ENCODE measurements at regions not wholly inside any gene's neighbourhood (a gene's known extent, or its start where the extent isn't known, plus 50 kb on each side); places are given as distances from the start of the nearest gene placed in this dataset.
A peak's percentile ranks its signal among the peaks of the same experiment; 100 is the strongest.

DNA sequence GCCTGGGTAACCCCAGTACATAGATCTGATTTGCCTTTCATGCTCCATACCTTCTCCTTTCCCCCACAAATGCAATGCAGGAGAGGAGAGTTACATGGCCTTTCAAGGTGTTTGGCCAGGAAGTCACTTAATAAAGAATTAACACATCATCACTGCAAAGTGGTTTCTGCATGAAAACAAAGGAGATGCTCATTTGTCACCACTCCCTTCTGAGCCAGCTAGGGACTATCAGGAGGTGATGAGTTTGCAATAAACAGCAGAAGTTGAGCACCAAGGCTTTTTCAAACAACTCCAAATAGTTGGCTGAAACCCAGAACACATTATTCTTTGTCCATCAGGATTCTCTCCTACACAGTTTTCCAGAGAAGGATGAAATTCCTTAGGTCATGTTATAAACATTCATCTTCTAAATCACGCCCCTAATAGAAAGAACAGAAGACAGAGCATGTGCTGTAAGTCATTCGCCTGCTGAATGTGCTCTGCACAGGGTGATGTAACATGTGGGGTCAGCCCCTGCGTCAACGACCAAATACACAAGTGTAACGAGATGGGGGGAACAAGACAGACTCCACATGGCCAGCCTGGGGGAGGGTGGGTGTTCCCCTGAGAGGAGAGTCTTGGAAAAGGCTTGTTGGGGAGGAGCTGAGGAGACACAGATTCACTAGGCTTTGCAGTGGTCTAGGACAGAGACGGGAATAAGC, 87.3 kb upstream of the RMDN2 start:
- peak; percentile 83 for DNase-seq (ENCODE audit: low spot score)

DNA sequence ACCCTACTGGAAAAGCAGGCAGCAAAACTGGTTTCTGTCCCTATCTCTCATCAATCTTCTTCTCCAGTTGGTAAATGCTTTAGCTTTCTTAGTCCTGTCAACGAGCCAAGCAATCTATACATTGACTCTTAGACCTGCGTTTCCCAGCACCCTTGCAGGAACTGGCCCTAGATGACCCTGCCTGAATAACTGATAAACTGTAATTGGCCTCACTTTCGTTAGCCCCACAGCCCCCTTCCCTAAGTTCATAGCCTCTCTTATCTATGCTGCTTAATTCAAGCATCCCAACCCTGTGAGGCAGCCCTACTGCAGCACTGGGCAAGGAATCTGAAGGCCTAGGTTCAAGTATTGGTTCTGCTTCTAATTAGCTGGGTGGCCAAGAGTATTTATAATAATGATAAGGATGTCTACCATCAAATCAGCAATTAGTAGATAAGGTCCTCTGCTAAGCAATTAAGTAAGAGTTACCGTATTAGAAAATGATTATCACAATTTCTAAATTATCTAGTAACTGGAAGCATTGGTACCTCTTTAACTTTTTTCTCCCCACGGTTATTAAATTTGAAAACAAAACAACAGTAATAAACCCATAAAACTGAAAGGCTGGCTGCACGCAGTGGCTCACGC, 86.4 kb upstream of the RMDN2 start:
- no peak for DNase-seq (ENCODE audit: low spot score)

DNA sequence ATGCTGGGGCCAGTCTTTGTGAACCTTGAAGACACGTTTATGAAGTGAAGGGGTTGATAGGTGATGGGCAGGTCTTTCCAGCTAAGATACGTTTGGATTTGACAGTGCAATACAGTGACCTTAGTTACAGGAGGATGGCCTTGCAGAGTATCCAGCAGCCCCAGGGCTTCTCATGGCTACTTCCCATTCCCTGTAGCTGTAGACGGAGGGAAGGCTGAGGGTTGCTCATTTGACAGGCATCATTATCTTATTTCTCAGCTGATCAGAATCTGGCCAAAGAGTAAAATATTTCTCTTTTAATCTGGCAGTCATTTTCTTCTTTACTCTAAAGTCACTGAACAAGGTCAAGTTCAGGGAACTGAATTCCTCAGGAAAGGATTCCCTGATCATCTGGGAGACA, 85.1 kb upstream of the RMDN2 start:
- no peak for DNase-seq (ENCODE audit: low spot score)

DNA sequence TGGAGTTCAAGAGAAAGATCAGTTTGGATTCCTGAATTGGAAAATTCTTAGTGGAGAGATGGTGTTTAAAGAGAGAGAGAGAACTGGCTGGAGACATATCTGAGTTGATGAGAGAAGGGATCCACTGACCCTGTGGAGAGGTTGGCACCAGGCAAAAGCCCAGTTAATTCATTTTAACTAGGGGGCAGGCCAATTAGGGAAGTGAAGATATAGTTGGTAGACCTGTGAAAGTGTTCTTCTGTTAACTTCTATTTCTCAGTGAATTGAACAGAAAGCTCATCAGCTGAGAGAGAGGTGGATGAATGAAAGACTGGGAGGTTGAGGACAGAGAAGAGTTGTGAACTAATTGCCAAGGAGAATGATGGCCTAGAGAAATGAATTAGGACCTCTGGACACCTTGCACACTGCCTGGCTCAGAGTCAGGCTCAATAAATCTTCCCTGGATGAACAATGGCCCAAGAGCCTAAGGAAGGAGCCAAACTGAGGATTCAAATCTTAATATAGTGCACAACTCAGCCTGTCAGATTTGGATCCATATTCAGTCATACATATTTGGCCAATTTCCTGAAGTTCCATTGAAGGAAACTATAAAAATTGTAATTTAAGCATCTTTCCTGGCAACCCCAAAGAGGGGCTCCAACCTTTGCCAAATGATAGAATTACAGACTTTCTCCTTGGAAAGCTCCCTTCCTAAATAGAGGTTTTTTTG, 82.2 kb upstream of the RMDN2 start:
- no peak for DNase-seq (ENCODE audit: low spot score)

DNA sequence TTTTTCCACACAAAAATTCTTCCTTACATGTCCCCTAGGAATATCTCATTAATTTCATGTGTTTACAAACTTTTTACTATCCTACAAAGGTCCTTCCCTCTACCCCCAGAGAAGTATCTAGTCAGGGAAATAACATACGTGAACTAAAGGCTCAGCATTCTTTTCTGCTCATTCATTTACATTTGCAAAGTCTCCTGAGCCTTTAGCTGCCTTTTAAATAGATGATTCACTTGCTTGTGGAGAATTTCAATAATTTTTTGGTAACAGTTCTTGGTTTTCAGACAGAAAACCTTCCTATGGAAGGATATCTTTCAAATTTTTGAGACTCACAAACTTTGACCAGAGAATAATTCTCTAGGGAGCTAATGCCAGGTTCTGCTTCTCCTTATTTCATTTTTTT, 81.5 kb upstream of the RMDN2 start:
- peak; percentile 26 for DNase-seq (ENCODE audit: low spot score)

DNA sequence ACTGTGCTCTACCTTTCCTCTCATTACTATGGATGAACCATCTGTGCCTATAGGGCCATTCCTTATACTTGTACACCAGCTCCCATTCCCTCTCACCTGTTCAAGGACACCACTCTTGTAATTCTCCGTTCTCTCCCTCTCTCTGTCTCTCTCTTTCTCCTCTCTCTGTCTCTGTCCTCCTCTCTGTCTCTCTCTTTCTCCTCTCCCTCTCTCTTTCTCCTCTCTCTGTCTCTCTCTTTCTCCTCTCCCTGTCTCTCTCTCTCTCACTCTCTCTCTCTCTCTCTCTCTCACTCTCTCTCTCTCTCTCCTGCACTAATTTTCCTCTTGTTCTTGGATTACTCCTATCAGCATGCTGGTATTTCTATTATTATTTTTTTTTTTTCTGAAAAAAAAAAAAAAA, 78.9 kb upstream of the RMDN2 start:
- no peak for DNase-seq (ENCODE audit: low spot score)

DNA sequence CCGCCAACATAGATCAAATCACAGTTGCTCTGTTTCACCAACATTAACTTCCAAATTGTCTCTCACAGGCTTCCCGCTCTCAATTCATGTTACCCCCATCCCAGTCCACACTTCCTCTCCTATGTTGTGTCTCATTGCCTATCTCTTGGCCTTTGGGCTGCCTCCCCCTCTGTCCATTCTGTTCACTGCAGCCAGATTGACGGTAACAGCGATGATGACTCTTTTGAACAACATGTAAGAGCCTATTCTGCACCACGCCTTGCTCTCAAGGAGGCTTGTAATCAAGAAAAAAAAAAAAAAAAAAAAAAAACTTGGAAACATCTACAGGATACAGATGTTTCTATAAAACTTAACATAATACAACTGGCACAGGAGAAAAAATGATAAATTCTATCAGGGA, 77.3 kb upstream of the RMDN2 start:
- no peak for DNase-seq (ENCODE audit: low spot score)

DNA sequence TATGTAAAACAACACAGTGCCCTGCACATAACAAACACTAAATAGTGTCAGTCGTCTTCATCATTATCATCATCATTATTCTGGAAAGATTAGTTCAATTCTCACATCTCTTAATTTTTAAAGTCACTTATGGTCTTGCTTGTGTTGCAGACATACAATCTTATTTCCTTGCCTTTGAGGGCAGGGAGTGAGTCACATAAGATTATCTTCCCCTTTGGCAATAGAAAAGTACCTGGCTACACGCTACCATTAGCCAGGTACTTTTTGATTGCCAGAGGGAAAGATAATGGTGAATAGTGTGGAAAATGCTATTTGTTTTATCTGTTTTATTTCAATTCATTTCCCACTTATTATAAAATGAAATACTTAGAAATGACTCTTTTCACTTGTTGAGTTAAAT, 76.6 kb upstream of the RMDN2 start:
- DNase-seq (ENCODE audit: low spot score) = no peak

DNA sequence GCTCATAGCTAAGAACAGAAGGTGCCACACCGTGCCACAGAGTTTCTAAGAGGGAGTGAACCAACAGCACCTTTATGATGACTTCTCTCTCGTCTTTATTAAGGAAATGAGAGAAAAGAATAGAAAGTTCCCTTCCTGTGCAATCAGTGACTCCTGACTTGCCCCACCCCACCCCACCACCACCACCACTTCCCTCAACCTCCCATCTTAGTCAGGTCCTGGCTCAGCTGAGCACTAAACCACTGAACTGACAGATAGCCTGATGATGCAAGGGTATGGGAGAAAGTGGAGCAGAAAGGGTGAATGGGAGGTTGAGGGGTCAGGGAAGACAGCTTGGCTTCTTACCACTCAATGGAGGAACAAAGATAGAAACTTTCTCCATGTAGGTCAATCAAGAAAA, 75.2 kb upstream of the RMDN2 start:
- DNase-seq (ENCODE audit: low spot score) = no peak

DNA sequence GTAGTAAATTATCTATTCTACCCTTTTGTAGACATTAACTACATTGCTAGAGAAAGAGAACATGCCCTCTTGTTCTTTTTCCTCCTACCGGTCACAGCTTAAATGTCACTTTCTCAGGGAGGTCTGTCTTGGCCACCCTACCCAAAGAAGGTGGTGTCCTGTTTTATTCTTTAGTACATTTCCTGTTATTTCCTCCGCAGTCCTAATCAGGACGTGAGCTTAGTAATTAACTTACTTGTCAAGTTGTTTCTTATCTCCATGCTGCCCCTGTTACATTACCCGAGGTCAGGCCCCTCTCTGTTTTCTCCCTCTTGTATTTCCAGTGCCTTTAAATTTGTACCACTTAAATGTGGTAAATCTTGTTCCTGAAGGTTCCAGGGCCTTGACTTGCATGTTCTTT, 73.7 kb upstream of the RMDN2 start:
- DNase-seq (ENCODE audit: low spot score) = peak; percentile 36

DNA sequence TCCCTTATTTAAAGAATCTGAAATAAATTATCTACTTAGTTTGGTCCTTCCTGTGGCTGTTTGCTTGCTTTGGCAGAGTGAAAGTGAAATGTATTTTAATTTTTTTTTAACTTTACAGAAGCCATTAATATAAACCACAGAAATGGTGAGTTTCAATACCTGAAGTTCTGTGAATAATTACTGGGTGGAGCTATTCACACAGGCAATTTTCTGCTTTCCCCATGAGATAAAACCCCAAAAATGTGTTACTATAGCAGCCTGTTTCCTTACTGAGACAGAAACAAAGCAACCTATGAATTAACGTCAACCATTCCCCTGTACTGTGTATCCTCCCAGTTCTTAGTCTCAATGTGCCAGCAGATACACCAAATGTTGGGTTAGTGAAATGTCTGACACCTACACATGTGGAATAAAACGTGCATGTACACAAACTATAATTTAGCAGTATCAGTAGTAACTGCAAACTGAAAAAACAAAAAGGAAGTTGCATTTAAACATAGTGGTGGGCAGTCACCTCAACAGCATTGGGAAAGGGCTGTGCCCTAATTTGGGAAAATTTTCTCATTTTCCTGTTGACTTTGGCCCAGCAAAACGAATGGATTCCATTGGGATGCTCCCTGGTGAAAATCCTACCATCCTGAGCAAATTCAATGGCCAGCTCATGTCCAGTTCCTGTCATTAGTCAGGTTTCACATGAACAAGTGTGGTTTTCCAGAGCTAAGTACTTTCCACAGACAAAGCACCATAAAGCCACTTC, 73.1 kb upstream of the RMDN2 start:
- DNase-seq (ENCODE audit: low spot score) = no peak

DNA sequence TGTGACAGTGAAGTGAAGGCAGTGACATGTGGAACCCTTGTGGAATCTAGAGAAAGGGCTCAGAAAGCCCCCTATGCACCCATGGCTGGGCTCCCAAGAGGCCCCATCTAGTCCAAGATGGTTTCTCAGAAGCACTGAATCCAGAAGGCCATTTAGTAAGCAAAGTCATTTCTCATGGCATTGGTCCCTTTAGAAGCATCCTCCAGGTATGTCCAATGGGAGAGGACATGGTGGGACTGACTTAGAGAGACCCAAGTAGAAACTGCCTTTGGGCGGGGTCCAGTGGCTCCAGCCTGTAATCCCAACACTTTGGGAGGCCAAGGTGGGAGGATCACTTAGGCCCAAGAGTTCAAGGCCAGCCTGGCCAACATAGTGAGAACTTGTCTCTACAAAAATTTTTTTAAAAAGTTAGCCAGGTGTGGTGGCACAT, 72.5 kb upstream of the RMDN2 start:
- DNase-seq (ENCODE audit: low spot score) = no peak

DNA sequence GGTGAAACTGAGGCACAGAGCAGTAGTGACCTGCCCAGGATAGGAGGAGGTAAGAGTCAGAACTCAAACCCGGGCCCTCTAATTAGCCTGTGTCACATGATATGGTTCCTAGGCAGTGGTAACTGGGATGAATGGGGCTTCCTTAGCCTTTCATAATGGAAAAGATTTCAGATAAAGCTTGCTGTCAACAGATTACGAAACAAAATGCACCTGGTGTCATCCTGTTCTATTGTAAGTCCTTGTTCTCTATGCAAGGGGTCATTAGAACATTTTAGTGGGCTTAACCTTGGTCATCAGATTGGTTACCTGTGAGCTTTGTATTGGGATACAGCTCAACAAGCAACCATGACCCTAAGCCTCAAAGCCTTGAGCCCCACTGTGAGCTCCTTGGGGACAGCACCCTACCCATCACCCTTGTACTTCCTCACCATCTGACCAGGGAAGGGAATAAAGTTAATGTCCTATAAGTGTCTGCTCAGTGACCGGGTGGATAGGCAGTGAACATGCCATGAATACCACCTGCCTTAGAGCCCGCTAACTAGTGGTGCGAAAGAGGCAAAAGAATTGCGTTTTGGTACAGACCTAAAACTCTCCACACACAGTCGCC, 70.3 kb upstream of the RMDN2 start:
- no peak for DNase-seq (ENCODE audit: low spot score)

DNA sequence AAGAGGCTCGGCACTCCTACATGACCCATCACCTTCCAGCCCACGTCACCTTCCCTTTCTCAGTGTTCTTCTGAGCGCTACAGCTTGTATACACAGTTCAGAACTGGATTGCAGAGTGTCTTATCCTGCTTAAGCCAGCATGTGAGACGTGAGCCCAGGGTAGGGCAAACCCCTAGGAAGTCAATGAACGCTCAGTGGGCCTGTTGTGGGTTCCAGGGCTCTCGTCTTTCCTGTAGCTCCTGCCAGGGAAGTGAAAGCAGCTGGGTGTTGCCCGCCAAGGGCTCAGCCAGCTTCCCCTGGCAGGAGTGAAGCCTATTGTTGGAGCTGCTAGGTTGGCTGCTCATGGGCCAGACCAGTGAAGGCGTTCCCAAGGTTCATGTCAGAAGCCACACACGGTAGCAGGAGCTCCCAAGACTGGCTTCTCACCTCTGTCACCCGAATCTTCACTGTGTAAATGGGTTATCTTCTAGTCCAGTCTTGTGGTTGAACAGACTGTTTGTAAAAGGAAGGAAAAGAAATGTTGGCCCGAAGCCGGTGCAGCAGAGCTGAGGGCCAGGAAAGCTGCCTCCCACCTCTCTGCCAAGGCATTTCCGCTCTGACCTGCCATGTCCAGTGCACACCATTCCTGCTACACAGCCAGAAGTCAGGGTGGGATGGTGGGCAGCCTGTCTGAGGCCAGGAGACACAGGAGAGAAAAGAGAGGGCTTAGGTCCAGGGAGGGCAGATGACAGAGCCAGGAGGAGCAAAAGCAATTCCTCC, 69.6 kb upstream of the RMDN2 start:
- DNase-seq (ENCODE audit: low spot score) = peak; percentile 50

DNA sequence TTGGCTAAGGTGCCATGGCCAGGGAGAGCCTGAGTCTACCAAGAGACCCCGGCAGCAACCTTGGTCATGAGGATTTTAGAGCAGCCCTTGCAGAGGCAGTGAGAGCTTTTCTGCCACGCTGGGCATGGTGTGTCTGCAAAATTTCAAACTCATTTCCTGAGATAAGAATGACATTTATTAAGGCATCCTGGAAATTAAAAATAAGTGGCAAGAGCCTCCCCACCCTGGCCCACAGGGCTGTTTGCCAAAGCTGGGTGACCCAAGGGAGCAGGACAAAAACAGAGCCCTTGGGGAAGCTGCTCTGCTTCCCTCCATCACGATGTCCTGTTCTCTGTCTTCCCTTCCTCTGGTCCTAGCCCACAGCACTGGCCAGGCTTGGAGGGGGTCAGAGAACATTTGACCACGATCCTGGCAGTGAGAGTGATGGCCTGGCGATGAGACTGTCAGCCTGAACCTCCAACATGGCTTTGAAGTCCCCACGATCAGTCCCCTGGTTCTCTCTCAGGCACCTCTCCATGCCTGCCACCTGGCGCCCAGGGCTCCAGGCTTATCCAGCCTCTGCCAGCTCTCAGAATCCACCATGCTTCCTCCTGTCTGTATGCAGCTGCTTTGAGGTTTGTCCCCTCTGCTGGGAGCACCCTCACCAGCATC, 68.9 kb upstream of the RMDN2 start:
- DNase-seq (ENCODE audit: low spot score) = peak; percentile 79

DNA sequence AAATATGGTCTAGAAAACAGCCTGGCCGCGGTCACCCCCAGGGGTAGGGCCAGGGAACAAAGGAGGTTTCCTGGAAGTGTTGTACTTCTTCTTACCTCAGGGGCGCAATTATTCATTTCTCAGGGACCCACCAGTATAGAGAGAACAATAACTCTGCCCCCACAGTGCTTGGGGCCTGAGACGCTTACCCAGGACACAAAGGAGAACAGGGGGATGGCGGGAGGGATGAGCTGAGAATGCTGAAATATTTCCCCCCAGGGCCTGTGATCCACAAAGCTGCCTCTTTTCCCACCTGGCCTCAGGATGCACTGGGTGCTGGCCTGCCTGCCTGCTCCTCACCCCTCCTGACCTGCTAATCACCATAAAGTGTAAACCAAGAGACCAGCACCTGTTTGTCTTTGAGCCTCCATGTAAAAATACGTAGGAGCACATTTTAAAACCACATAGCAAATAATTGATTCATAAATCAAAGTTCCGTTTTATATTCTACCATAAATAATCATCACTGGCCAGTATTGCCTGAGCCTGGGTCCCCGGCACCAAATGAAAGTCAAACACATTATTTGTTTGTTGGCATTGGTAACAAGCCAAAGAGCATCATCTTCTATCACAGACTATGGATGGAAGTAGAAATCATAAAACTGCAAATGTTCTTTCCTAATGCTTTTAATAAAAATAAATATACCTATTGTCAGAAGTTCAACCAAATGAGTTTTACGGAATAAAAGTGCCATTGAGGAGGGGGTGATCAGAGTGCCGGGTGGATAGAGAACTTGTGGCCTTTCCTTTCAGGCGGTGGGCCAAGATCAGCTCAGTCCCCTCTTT, 67.3 kb upstream of the RMDN2 start:
- no peak for DNase-seq (ENCODE audit: low spot score)

DNA sequence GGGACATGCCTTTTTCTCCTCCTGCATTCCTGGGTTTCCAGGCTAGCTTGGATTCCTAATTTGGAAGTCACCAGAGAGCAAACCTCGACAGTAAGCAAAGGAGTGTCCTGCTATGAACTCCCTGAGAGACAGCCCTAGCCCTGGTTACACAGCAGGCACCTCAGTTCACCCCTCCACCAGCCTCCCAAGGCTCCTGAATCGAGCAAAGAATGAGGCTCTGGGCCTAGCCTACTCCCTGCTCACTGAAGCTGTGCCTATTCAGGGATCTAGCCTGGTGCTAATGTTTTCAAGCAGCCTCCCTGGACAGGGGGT, 66.7 kb upstream of the RMDN2 start:
- peak; percentile 57 for DNase-seq (ENCODE audit: low spot score)

DNA sequence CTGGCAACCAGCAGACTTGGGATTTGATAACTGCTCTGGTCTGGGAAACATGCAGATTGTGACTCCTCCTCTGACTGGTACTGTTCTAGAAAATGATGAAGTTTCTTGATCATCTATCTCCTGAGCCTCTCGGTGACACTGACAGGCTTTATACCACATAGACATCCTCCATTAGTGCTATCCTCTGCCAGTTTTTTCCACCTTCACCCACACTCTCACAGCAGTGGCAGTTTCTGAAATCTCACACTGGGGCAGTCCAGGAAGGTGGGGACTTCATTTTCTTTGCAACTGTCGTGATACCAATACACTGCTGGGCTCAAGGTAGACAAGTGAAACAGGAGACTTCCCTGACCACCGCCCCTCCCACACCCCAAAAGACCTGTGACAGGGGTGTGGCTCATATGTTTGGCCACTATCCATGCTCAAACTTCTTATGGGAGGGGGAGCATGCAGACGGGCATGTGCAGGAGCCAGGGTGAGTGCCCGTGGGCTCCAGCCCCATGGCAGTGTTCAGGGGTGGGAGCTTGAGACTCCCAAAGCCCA, 66.3 kb upstream of the RMDN2 start:
- no peak for DNase-seq (ENCODE audit: low spot score)

DNA sequence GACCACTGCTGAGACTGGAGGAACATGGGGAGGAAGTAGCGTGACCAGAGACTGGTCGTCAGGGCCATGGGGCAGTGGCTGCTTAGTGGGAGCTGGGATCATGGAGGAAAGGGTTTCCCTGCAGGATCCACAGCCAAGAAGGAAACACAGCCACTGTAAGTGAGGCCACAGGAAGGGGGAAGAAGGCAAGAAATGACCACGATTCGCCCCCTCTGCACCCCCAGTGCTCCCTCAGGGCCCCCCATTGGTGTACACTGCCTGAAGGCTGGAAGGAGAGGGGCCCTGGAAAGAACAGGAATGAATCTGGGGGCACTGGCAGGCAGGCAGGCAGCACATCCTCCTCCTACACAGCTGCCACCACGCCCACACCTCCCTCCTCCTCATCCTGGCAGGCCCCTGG, 62.5 kb upstream of the RMDN2 start:
- no peak for DNase-seq (ENCODE audit: low spot score)

DNA sequence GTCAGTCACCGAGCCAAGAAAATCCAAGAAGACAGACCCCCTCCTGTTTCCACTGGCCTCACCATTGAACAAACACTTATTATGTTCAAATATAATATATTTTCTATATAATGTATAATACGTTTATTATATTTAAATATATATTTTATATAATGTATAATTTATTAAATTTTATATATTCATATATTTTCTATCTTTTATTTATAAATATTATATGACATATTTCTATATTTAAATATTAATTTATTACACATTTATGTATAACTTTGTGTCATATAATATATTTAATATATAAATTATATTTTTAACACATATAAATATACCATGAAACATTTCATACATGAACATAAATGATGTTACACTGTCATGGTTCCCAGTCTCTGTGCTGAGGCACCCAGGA, 60.9 kb upstream of the RMDN2 start:
- DNase-seq (ENCODE audit: low spot score) = no peak

All from umbilical cord (tissue), 1 donor.